Progenitor cell of endocrine pancreas (in vitro differentiated cells): ENCODE measurements at regions not wholly inside any gene's neighbourhood (a gene's known extent, or its start where the extent isn't known, plus 50 kb on each side); places are given as distances from the start of the nearest gene placed in this dataset.

ENCODE experiments used
- DNase-seq: peaks from one replicate; pipeline ENCODE4 v3.0.0; 2021; ENCODE audit warnings: low spot score; ENCODE audit not compliant: unreplicated experiment
- H3K27ac Mint-ChIP-seq: 2 replicates; pipeline ENCODE4 v1.8.0; 2021; ENCODE audit warnings: mild to moderate bottlenecking, moderate library complexity, mixed read lengths
- H3K27me3 Mint-ChIP-seq: 2 replicates; pipeline ENCODE4 v1.8.0; 2021; ENCODE audit warnings: mixed read lengths
- H3K36me3 Mint-ChIP-seq: 2 replicates; pipeline ENCODE4 v1.8.0; 2022; ENCODE audit warnings: mixed read lengths; ENCODE audit not compliant: insufficient read depth
- H3K4me1 Mint-ChIP-seq: 2 replicates; pipeline ENCODE4 v1.8.0; 2021; ENCODE audit warnings: low read depth, mixed read lengths
- H3K4me3 Mint-ChIP-seq: 2 replicates; pipeline ENCODE4 v1.8.0; 2021; ENCODE audit warnings: low read depth, mild to moderate bottlenecking, moderate library complexity, mixed read lengths
- H3K9me3 Mint-ChIP-seq: 2 replicates; pipeline ENCODE4 v1.8.0; 2021; ENCODE audit warnings: low read depth, mixed read lengths
- TF ChIP-seq, protein P1 (sequence below): fragments of 200-600 bp; sonication (generic); IDR thresholded peaks from one replicate; pipeline ENCODE4 v1.5.0; 2021; ENCODE audit warnings: antibody characterized with exemption, mild to moderate bottlenecking; ENCODE audit not compliant: unreplicated experiment

DNA sequence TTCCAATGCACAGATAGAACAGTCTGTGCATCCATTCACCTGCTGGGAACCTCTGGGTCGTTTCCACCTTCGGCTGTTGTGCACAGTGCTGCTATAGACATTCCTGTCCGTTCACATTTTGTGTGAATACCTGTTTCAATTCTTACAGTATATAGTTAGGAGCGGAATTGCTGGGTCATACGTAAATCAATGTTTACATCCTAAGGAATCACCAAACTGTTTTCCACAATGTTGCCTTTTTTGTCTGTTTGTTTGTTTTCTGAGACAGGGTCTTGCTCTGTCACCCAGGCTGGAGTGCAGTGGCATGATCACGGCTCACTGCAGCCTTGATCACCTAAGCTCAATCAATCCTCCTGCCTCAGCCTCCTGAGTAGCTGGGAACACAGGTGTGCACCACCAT is 158.3 kb downstream of the CRYBB2 start:
- Mint-ChIP-seq H3K9me3 (no peaks in the 10 kb centered on the region), H3K36me3 (peaks cover 14% of the 10 kb centered on the region), H3K27ac (no peak overlapping the region), H3K27me3 (no peaks in the 10 kb centered on the region), H3K4me1 (no peaks in the 10 kb centered on the region), H3K4me3 (no peak overlapping the region)
- DNase-seq, result no peak
- TF ChIP-seq, protein P1, sequence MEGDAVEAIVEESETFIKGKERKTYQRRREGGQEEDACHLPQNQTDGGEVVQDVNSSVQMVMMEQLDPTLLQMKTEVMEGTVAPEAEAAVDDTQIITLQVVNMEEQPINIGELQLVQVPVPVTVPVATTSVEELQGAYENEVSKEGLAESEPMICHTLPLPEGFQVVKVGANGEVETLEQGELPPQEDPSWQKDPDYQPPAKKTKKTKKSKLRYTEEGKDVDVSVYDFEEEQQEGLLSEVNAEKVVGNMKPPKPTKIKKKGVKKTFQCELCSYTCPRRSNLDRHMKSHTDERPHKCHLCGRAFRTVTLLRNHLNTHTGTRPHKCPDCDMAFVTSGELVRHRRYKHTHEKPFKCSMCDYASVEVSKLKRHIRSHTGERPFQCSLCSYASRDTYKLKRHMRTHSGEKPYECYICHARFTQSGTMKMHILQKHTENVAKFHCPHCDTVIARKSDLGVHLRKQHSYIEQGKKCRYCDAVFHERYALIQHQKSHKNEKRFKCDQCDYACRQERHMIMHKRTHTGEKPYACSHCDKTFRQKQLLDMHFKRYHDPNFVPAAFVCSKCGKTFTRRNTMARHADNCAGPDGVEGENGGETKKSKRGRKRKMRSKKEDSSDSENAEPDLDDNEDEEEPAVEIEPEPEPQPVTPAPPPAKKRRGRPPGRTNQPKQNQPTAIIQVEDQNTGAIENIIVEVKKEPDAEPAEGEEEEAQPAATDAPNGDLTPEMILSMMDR, result no peak

DNA sequence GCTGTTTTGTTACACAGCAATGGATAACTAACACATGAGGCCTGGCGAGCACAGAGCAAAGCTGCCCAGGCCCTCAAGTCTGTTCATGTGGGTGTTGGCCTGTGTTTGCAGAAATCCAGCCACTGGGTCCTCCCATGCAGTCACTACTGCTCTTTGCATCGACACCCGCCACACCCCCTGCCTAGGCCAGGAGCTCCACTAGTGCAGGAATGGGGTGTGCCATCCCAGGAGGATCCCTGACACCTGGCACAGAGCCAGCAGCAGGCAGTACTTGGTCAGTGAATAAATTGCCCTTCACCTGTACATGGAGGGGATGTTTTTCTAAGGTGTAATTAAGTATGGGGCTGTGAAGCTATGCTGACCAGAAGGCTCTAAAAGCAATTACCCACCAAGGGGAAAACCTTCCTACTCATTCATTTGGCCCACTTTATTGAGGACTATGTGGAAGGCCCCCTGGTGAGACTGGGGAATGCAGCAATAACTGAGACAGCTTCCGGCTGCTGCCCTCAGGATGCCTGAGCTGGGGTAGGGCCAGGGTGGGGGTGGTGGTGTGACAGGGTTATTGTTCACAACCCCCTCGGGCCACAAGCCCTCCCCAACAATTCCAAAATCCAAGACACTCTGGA is 160.8 kb downstream of the CRYBB2 start:
- Mint-ChIP-seq H3K36me3 (peaks cover 13% of the 10 kb centered on the region), H3K9me3 (no peaks in the 10 kb centered on the region), H3K27me3 (no peaks in the 10 kb centered on the region), H3K27ac (no peak overlapping the region), H3K4me1 (no peaks in the 10 kb centered on the region), H3K4me3 (no peak overlapping the region)
- TF ChIP-seq, protein P1, result no peak
- no peak for DNase-seq

DNA sequence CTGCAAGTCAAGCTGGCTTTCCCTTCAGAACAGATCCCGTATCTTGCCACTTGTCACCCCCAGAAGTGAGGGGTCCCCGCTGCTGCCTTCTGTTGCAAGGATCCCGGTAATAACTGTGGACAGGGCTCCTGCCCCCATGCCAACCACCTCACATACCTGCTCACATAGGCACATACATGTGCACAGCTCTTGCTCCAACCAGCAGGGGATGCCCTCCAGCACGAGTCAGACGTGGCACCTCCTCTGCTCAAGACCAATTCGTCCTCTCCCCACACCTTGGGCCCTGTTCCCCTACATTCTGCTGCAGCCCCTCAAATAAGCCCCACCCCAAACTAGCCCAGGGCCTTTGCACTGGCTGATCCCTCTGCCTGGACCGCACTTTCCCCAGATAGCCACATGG is 163.3 kb downstream of the CRYBB2 start:
- Mint-ChIP-seq H3K36me3 (peaks cover 4% of the 10 kb centered on the region), H3K27ac (no peak overlapping the region), H3K4me1 (peaks cover 9% of the 10 kb centered on the region), H3K4me3 (no peak overlapping the region), H3K27me3 (no peaks in the 10 kb centered on the region), H3K9me3 (no peaks in the 10 kb centered on the region)
- no peak for DNase-seq
- TF ChIP-seq, protein P1, result no peak

DNA sequence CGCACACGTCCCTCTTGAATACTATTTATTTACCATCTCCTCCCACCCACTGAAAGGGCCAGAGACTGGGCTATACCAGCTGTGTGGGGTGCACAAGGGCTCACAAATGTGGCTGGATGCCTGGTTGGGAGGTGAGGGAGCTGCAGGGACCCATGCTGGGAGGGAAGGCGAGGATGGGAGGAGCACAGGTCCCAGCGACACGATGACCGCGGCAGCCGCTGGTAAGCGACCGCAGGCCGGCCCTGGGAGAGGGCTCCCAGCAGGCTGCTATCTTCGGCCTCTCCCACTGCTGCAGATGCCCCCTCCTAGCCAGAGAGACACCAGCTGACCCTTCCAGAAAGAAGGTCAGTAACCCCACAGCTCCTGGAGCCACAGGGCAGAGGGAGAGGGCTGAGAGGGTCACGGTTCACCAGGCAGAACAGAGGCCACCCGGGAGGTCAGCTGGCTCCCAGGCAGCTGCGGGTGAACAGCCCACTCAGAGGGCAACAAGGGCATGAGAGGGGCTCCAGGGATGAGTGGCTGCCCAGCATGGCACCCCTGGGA is 163.9 kb downstream of the CRYBB2 start:
- H3K36me3 Mint-ChIP-seq, result peaks cover 4% of the 10 kb centered on the region
- peaks cover 9% of the 10 kb centered on the region for H3K4me1 Mint-ChIP-seq
- H3K27me3 Mint-ChIP-seq, result no peaks in the 10 kb centered on the region
- no peak overlapping the region for H3K4me3 Mint-ChIP-seq
- H3K9me3 Mint-ChIP-seq, result no peaks in the 10 kb centered on the region
- TF ChIP-seq, protein P1, result no peak
- no peak overlapping the region for H3K27ac Mint-ChIP-seq
- DNase-seq, result no peak

DNA sequence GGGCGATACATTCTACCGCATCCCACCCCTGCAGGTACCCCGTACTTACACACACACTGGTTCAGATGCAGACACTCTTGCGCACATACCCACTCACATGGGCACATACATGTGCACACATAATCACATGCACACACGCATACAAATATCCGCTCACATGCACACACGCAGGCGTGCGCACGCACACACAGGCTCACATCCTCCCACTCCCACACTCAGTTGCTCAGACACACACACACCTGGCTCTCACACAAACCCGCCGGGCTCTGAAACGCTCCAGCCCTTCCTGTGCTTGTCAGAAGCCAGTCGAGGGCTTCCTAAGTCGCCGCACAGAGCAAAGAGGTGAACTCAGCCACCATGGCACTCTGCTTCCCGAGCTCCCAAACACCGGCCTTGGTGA is 164.5 kb downstream of the CRYBB2 start:
- Mint-ChIP-seq H3K4me1 (peaks cover 11% of the 10 kb centered on the region), H3K36me3 (peaks cover 4% of the 10 kb centered on the region), H3K9me3 (no peaks in the 10 kb centered on the region), H3K4me3 (no peak overlapping the region), H3K27me3 (no peaks in the 10 kb centered on the region), H3K27ac (no peak overlapping the region)
- DNase-seq, result no peak
- TF ChIP-seq, protein P1, result no peak
